B cell (primary cell): ENCODE measurements at regions not wholly inside any gene's neighbourhood (a gene's known extent, or its start where the extent isn't known, plus 50 kb on each side); places are given as distances from the start of the nearest gene placed in this dataset.

ENCODE experiments used
- ATAC-seq: fragments of 200-7000 bp; cut with Tn5 transposase; one replicate; pipeline ENCODE4 v1.10.0; 2021; ENCODE audit warnings: low read depth, mild to moderate bottlenecking, moderate number of reproducible peaks, moderate library complexity
- CTCF ChIA-PET: fragments of 350-600 bp; sonication (Branson Sonifier 250); formaldehyde crosslinking; loops from one replicate; lab custom pipeline; 2021; ENCODE audit warnings: antibody characterized with exemption, inconsistent platforms; lab: Charles Lee
- POLR2A ChIA-PET: fragments of 350-600 bp; sonication (Branson Sonifier 250); formaldehyde crosslinking; loops from one replicate; lab custom pipeline; 2021; ENCODE audit warnings: antibody characterized with exemption; lab: Charles Lee
- DNase-seq: peaks from one replicate; pipeline ENCODE4 v3.0.0; 2013
- H2AFZ ChIP-seq: 2 replicates; pipeline ENCODE4 v1.6.1; 2012; ENCODE audit warnings: mild to moderate bottlenecking, low read depth, low read length; ENCODE audit not compliant: insufficient read depth, poor library complexity, severe bottlenecking
- H3K27ac ChIP-seq, 2 donors: 1 replicate in 1 of 2; 2 replicates in 1 of 2; pipeline ENCODE4 v1.5.1; 2012 to 2013; ENCODE audit warnings: low read length in 2 of 2, mild to moderate bottlenecking in 2 of 2, moderate library complexity in 1 of 2
- H3K27me3 ChIP-seq, 4 experiments: fragments of 200-600 bp in 1 of 4; sonication (generic) in 1 of 4; replicated peaks in 1 of 4; 1 replicate in 2 of 4; 2 replicates in 2 of 4; pipeline versions ENCODE4 v1.6.1 to v1.7.0; 2013 to 2016; ENCODE audit warnings: low read length in 3 of 4, mild to moderate bottlenecking in 2 of 4, mixed read lengths in 1 of 4, moderate library complexity in 1 of 4; ENCODE audit not compliant: insufficient read depth in 4 of 4, control insufficient read depth in 3 of 4; ENCODE audit errors: control extremely low read depth in 1 of 4
- H3K36me3 ChIP-seq, 2 experiments: replicated peaks in 1 of 2; 1 replicate in 1 of 2; 2 replicates in 1 of 2; pipeline versions ENCODE4 v1.6.1 to v1.7.1; 2013; ENCODE audit warnings: low read length in 1 of 2; ENCODE audit not compliant: insufficient read depth in 2 of 2, control insufficient read depth in 1 of 2; ENCODE audit errors: control extremely low read depth in 1 of 2, extremely low read depth in 1 of 2
- H3K4me1 ChIP-seq, 2 donors: fragments of 200-600 bp in 1 of 2; sonication (generic) in 1 of 2; 1 replicate in 1 of 2; 2 replicates in 1 of 2; pipeline versions ENCODE4 v1.5.1 to v1.6.1; 2013 to 2017; ENCODE audit warnings: low read length in 2 of 2; ENCODE audit not compliant: control insufficient read depth in 2 of 2, insufficient read depth in 2 of 2
- H3K4me2 ChIP-seq: replicated peaks from 2 replicates; pipeline ENCODE3; 2012; ENCODE audit warnings: mild to moderate bottlenecking, low read depth, low read length; ENCODE audit not compliant: poor library complexity, severe bottlenecking
- H3K4me3 ChIP-seq, 5 experiments: fragments of 200-600 bp in 1 of 5; sonication (generic) in 1 of 5; 1 replicate in 3 of 5; 2 replicates in 2 of 5; pipeline versions ENCODE4 v1.5.1 to v1.7.0; 2011 to 2016; ENCODE audit warnings: low read length in 4 of 5, mild to moderate bottlenecking in 4 of 5, low read depth in 2 of 5, control low read depth in 1 of 5, moderate library complexity in 1 of 5; ENCODE audit not compliant: insufficient read depth in 1 of 5; ENCODE audit errors: control extremely low read depth in 1 of 5, extremely low read depth in 1 of 5
- H3K79me2 ChIP-seq: fragments of 200-600 bp; sonication (generic); one replicate; pipeline ENCODE4 v1.6.0; 2016; ENCODE audit warnings: low read length; ENCODE audit not compliant: control insufficient read depth, insufficient read depth
- H3K9ac ChIP-seq: fragments of 200-600 bp; sonication (generic); 2 replicates; pipeline ENCODE4 v1.6.1; 2017; ENCODE audit warnings: mild to moderate bottlenecking, low read length, moderate library complexity
- H3K9me3 ChIP-seq, 3 donors: one replicate each; pipeline versions ENCODE4 v1.6.1 to v1.7.1; 2013; ENCODE audit warnings: low read length in 2 of 3; ENCODE audit not compliant: control insufficient read depth in 2 of 3, insufficient read depth in 1 of 3; ENCODE audit errors: control extremely low read depth in 1 of 3
- H4K20me1 ChIP-seq: 2 replicates; pipeline ENCODE4 v1.6.0; 2012; ENCODE audit warnings: mild to moderate bottlenecking, low read length; ENCODE audit not compliant: insufficient read depth, control insufficient read depth, poor library complexity, severe bottlenecking
- H3K27ac Mint-ChIP-seq: one replicate; pipeline ENCODE4 v1.8.0; 2021; ENCODE audit warnings: mixed read lengths
- H3K27me3 Mint-ChIP-seq: one replicate; pipeline ENCODE4 v1.8.0; 2021; ENCODE audit warnings: mixed read lengths
- H3K4me1 Mint-ChIP-seq: one replicate; pipeline ENCODE4 v1.8.0; 2021; ENCODE audit warnings: mixed read lengths
- H3K4me3 Mint-ChIP-seq: one replicate; pipeline ENCODE4 v1.8.0; 2021; ENCODE audit warnings: mixed read lengths
- H3K9me3 Mint-ChIP-seq: one replicate; pipeline ENCODE4 v1.8.0; 2022; ENCODE audit warnings: mixed read lengths; ENCODE audit not compliant: insufficient read depth
- EZH2 ChIP-seq: IDR thresholded peaks from 2 replicates; pipeline ENCODE4 v1.6.1; 2012; ENCODE audit warnings: borderline replicate concordance, low read depth, mild to moderate bottlenecking, moderate library complexity, low read length; ENCODE audit not compliant: insufficient read depth, poor library complexity, severe bottlenecking
- WGBS: methylation state at CpG from one replicate; pipeline ENCODE4 v1.1.5; 2013; ENCODE audit warnings: missing lambda C conversion rate; ENCODE audit not compliant: insufficient coverage; 5-methylcytosine and 5-hydroxymethylcytosine counted together
- intact Hi-C: fragments of 100-400 bp; cut with micrococcal nuclease; formaldehyde crosslinking; loops from one replicate; pipeline ENCODE4 v1.10.0; 2022
- TF ChIP-seq, protein P1 (sequence below): fragments of 200-600 bp; IDR thresholded peaks from one replicate; pipeline ENCODE4 v1.8.0; 2022; ENCODE audit warnings: antibody characterized with exemption, mild to moderate bottlenecking

DNA sequence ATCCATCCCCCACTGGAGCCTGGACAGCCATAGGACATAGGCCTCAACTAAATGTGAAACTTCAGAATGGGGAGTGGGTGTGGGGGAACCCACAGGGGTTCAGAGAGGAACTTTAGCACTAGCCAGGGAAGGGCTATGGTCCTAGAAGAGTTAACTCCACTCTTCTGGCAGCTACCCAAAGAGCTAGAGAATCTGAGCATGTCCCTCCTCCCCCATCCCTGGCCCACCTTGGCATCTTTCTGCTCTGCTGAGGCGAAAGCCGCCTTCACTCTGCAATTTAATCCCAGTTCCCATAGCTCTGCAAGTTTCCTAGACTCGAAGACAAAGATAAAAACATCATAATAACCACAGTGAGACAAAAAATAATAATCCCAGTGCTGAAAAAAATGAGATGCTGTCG, 214.7 kb upstream of the RTL1 start:
- Mint-ChIP-seq H3K27ac (peak overlapping the region; percentile 61), H3K27me3 (no peaks in the 10 kb centered on the region), H3K4me3 (no peak overlapping the region), H3K9me3 (no peaks in the 10 kb centered on the region), H3K4me1 (peaks cover 32% of the 10 kb centered on the region)
- peaks cover 7% of the 10 kb centered on the region for H3K79me2 ChIP-seq
- peaks cover 0 to 6% (median 0%) of the 10 kb centered on the region in 3 donors for H3K9me3 ChIP-seq
- no peaks in the 10 kb centered on the region for H3K36me3 ChIP-seq
- ChIA-PET CTCF (no interaction called here), POLR2A (no interaction called here)
- no peaks in the 10 kb centered on the region for H4K20me1 ChIP-seq
- H3K27ac ChIP-seq: no peak overlapping the region
- H3K4me3 ChIP-seq: no peak overlapping the region
- intact Hi-C loops: no loop called here
- ATAC-seq (no peak), DNase-seq (no peak)
- H3K4me1 ChIP-seq: peaks cover 12 to 23% of the 10 kb centered on the region in 2 donors
- H3K27me3 ChIP-seq: no peaks in the 10 kb centered on the region
- no peak overlapping the region for H3K9ac ChIP-seq
- 82% methylated on average over 3 of the region's 4 CpGs for WGBS
- TF ChIP-seq, protein P1, sequence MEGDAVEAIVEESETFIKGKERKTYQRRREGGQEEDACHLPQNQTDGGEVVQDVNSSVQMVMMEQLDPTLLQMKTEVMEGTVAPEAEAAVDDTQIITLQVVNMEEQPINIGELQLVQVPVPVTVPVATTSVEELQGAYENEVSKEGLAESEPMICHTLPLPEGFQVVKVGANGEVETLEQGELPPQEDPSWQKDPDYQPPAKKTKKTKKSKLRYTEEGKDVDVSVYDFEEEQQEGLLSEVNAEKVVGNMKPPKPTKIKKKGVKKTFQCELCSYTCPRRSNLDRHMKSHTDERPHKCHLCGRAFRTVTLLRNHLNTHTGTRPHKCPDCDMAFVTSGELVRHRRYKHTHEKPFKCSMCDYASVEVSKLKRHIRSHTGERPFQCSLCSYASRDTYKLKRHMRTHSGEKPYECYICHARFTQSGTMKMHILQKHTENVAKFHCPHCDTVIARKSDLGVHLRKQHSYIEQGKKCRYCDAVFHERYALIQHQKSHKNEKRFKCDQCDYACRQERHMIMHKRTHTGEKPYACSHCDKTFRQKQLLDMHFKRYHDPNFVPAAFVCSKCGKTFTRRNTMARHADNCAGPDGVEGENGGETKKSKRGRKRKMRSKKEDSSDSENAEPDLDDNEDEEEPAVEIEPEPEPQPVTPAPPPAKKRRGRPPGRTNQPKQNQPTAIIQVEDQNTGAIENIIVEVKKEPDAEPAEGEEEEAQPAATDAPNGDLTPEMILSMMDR: no peak
- TF ChIP-seq EZH2: no peak
- H2AFZ ChIP-seq: no peak overlapping the region
- H3K4me2 ChIP-seq: no peak overlapping the region

DNA sequence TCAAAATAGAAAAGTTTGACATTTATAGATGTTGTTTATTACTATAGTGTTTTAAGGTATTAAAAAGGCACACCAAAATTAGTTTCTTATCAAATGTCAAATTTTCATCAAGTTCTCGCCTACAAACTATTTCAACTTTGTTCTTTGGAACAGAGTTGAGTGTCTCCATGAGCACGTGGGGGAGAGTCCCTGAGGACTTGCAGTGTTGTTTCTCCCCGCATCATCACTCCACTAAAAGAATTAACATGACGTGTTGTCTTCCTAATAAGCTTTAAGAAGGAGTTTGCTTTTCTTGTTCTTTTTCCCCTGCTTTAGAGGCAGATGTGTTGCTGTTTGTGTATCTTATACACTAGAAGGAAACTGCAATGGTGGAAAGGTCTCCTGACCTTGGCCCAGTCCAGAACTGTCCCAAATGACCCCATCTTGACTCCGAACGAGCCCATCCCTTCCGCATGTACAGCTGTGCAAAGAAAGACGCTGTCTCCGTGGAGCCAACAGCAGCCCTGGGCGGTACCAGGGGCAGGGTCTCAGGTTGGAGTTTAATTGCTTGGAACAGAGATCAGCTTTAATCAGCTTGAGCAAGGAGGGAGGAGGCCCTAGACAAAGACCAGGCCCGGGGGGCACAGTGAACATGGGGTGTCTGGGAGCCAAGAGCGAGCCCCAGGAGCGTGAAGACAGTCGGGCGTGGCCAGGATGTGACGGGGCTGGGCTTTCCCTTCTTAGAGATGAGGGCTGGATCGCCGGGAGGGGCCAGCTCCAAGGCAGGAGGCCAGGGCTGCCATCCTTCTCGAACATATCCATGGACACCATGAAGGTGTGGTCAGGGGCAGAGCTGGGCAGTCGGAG, 215.4 kb upstream of the RTL1 start:
- Histone ChIP-seq H2AFZ (no peak overlapping the region), H3K4me3 (no peak overlapping the region), H3K27ac (no peak overlapping the region), H3K9me3 (peaks cover 0 to 6% (median 0%) of the 10 kb centered on the region in 3 donors), H4K20me1 (no peaks in the 10 kb centered on the region), H3K4me2 (no peak overlapping the region), H3K9ac (no peak overlapping the region), H3K27me3 (no peaks in the 10 kb centered on the region), H3K36me3 (no peaks in the 10 kb centered on the region), H3K79me2 (peaks cover 7% of the 10 kb centered on the region), H3K4me1 (peaks cover 12 to 23% of the 10 kb centered on the region in 2 donors)
- Mint-ChIP-seq H3K27me3 (no peaks in the 10 kb centered on the region), H3K4me1 (peaks cover 32% of the 10 kb centered on the region), H3K27ac (peak overlapping the region; percentile 96), H3K4me3 (peak overlapping the region; percentile 73), H3K9me3 (no peaks in the 10 kb centered on the region)
- intact Hi-C loops: no loop called here
- ATAC-seq: no peak
- DNase-seq: no peak
- 86% methylated on average over 16 of the region's 20 CpGs for whole genome bisulfite sequencing
- ChIA-PET POLR2A (no interaction called here), CTCF (no interaction called here)
- TF ChIP-seq, protein P1: no peak
- no peak for TF ChIP-seq EZH2
